Renal pelvis (tissue), 1 donor: ENCODE measurements at regions not wholly inside any gene's neighbourhood (a gene's known extent, or its start where the extent isn't known, plus 50 kb on each side); places are given as distances from the start of the nearest gene placed in this dataset.

ENCODE experiments used
- DNase-seq: peaks from one replicate; pipeline ENCODE4 v3.0.0-alpha.2; 2013

- DNase-seq, result no peak
These were observed 57.1 kb downstream of the FAM47B start for GRCh38 chrX:34999702-35000101.

- no peak for DNase-seq
These were observed 63.8 kb downstream of the FAM47B start for GRCh38 chrX:35006361-35006760.

DNA sequence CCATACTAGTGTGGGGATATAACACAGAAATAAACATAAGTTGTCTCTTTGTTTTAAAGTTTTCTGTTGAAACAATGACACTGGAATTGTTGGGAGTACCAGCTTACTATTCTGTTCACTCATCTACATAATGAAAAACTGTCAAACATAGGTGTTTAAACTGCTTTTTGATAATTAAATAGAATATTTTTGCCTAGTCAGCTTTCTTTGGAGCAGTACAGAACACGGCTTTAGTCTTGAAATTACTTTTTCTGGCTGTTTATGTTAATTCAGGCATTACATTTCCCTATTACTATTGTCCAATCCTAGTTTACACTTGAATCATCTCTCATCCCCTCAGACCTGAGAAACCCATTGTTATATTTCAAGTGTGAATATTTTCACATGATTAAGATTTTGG is 73.0 kb downstream of the FAM47B start:
- no peak for DNase-seq

GRCh38 chrX:35016051-35016450 is 73.5 kb downstream of the FAM47B start:
- no peak for DNase-seq

GRCh38 chrX:35017284-35017683 is 74.7 kb downstream of the FAM47B start:
- no peak for DNase-seq

DNA sequence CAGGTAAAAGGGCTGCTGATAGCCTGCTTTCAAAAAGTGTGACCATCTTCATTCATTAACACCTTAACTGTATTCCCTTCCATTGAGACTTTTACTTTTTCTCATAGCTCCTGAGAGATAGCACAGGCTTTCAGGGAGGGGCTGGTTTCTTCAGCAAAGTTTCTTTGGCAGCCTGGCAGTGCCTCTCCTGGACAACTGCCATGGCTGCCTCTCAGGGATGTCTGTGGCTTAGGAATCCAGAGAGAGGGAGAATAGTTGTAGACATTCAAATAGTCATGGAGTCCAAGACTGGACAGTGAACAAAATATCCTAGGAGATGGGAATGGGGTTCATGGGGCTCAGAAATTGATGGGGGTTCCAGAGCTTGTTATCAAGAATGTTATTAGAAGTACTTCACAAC is 81.1 kb downstream of the FAM47B start:
- no peak for DNase-seq

DNA sequence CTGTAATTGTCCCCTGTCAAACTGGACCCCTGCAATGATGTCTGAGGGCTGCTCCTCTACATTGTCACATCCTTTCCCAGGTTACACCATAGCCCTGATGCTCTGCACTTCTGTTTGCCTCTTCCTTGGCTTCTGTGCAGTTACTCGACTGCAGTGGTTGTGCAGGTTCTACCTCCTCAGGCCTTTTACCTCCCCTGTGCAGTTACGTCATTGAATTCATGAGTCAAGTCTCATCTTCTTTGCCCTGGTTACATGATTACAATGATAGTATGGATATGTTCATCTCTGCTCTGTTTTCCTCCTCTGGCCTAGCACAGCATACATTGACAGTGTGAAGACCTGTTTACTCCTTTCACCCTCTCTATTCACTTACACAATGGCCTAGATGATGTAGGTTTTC is 83.2 kb downstream of the FAM47B start:
- no peak for DNase-seq

- DNase-seq, result no peak
These were observed 98.3 kb downstream of the FAM47B start for GRCh38 chrX:35040871-35041270.

GRCh38 chrX:35046660-35047296 is 104.2 kb downstream of the FAM47B start:
- peak; percentile 19 for DNase-seq

DNA sequence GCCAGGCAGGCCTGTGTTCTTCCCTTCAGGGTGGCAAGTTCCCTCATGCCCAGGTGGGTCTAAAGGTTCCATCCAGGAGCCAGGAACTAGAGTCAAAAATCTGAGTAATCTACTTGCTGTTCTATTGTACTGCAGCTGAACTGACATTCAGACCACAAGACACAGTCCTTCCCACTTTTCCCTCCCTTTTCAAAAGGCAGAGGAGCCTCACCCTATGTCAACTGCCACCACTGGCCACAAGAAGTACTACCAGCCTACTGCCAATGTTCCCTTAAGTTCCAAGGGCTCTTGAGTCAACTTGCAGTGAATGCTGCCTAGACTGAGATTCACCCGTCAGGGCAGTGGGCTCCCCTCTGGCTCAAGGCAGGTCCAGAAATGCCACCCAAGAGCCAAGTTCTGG is 133.5 kb downstream of the FAM47B start:
- no peak for DNase-seq

GRCh38 chrX:35090801-35091200 is 148.2 kb downstream of the FAM47B start:
- no peak for DNase-seq

- no peak for DNase-seq
These were observed 155.8 kb downstream of the FAM47B start for GRCh38 chrX:35098419-35098818.

- DNase-seq, result no peak
These were observed 159.3 kb downstream of the FAM47B start for GRCh38 chrX:35101901-35102300.

- no peak for DNase-seq
These were observed 162.0 kb downstream of the FAM47B start for GRCh38 chrX:35104626-35105025.

- DNase-seq, result no peak
These were observed 172.6 kb downstream of the FAM47B start for GRCh38 chrX:35115205-35115604.

DNA sequence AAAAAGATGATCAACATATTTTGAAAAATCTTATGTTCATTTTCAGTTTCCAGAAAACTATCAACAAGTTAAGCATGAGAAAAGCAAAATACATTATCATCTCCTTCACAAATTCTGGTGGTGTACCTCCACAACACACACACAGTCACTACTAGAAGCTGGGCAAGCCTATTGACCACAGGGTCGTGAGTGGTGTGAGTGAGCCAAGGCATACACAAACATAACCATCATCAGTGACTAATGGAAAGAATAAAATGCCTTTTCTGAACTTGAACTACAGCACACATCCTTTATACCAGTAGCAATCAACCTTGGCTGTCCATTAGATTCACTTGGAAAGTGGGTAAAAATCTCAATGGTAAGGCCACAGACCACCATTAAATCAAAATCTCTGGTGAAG is 180.2 kb downstream of the FAM47B start:
- DNase-seq, result no peak

GRCh38 chrX:35149517-35149916 is 206.9 kb downstream of the FAM47B start:
- no peak for DNase-seq

DNA sequence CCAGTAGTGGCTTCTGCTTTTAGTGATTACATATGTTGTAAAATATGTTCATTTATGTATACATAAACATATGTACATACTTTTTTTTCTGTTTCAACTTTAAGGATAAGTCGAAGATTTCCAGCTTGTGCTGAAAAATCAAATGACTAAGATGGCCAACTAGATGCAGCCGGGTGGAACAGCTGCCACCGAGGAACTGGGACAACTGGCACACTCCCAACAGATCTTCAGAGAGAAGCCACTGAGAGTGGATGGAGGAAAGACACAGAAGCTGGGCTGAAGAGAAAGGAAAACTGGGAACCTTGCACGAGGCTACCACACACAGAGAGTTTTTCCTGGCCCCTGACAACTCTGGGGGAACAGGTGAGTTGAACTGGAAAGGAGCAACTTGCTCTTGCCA is 207.5 kb downstream of the FAM47B start:
- no peak for DNase-seq

GRCh38 chrX:35150642-35151239 is 208.1 kb downstream of the FAM47B start:
- DNase-seq, result no peak

DNA sequence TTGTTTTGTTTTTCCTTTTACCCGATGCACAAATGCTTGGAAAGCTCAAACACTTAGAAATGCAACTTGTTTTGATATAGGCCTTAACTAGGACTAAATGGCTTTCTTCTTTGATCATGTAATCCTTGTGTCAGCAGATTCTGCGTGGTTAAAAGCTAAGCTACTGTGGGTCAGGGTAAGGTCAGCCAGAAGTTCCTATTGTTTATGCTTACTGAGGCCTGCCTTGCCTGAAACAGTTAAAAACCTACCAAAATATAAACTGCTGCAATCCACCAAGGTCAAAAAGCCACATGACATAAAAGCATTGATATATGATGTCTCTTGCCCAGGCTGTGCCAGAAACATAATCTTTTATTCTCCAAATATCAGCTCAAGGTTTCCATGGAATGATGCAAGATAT is 223.4 kb downstream of the FAM47B start:
- peak; percentile 7 for DNase-seq
